ENCODE measurements at regions not wholly inside any gene's neighbourhood (a gene's known extent, or its start where the extent isn't known, plus 50 kb on each side); places are given as distances from the start of the nearest gene placed in this dataset.

DNA sequence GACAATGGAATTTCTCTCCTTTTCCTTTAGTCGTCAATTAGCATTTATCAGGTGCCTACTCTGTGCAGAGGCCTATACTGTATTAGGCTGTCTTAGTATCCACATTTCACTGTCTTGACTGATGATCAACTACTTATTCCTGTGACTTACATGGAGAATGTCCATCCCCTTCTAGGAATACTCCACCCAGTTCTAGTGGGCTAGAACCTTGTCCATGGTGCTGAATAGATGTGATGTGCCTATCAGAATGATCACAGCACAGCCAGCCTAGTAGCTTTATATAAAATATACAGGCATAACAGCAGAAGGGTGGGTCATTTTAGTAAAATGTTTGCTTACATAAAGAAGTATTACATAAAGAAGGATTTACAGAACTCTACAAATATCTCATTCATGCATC is 621.4 kb downstream of the PDCD6IP start:
- 90% methylated on average over 1 of the region's 1 CpG for WGBS
- Histone ChIP-seq H3K4me1 (ENCODE audit: insufficient read depth, low read length) (peaks cover 4% of the 10 kb centered on the region; the same call in 1 of the 2 replicates), H3K9ac (ENCODE audit: low read depth, low read length) (no peak overlapping the region), H3K9me3 (ENCODE audit: insufficient read depth, low read depth, low read length) (no peaks in the 10 kb centered on the region), H3K4me3 (ENCODE audit: low read length) (no peak overlapping the region), H3K36me3 (ENCODE audit: insufficient read depth, low read length) (no peaks in the 10 kb centered on the region), H3K27me3 (ENCODE audit: insufficient read depth, low read length) (no peaks in the 10 kb centered on the region), H3K27ac (ENCODE audit: low read depth, low read length) (no peak overlapping the region)

- H3K36me3 ChIP-seq (ENCODE audit: insufficient read depth, low read length) = no peaks in the 10 kb centered on the region
- no peaks in the 10 kb centered on the region for H3K27me3 ChIP-seq (ENCODE audit: insufficient read depth, low read length)
- H3K4me1 ChIP-seq (ENCODE audit: insufficient read depth, low read length) = peaks cover 4% of the 10 kb centered on the region; the same call in 1 of the 2 replicates
- no peak overlapping the region for H3K9ac ChIP-seq (ENCODE audit: low read depth, low read length)
- no peak overlapping the region for H3K27ac ChIP-seq (ENCODE audit: low read depth, low read length)
- no peak overlapping the region for H3K4me3 ChIP-seq (ENCODE audit: low read length)
- H3K9me3 ChIP-seq (ENCODE audit: insufficient read depth, low read depth, low read length) = no peaks in the 10 kb centered on the region
- WGBS = 93% methylated on average over 2 of the region's 2 CpGs
These were observed 623.3 kb downstream of the PDCD6IP start for GRCh38 chr3:34421762-34422161.

DNA sequence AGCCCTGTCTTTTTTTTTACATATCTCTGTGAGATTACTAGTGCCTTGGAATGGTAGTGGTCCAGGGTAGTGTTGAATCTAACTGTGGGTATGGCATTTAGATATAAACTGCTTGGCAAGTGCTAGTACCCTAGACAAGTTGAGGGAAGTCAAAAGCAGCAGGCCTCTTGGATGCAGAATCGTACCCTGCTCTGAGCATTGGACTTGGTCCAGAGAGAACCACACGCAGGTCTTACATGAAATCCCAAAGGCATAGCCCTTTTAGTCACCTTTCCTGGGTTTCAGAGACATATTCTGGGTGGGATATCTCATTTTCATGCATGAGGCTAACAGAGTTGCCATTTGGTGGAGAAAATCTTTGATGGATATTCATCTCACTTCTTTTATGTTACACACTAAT is 641.4 kb downstream of the PDCD6IP start:
- WGBS = 97% methylated on average over 2 of the region's 2 CpGs
- Histone ChIP-seq H3K27ac (ENCODE audit: low read depth, low read length) (no peak overlapping the region), H3K27me3 (ENCODE audit: insufficient read depth, low read length) (no peaks in the 10 kb centered on the region), H3K4me3 (ENCODE audit: low read length) (no peak overlapping the region), H3K36me3 (ENCODE audit: insufficient read depth, low read length) (no peaks in the 10 kb centered on the region), H3K9ac (ENCODE audit: low read depth, low read length) (no peak overlapping the region), H3K4me1 (ENCODE audit: insufficient read depth, low read length) (no peaks in the 10 kb centered on the region), H3K9me3 (ENCODE audit: insufficient read depth, low read depth, low read length) (peaks cover 13% of the 10 kb centered on the region)

GRCh38 chr3:34444137-34444536 is 645.7 kb downstream of the PDCD6IP start:
- Histone ChIP-seq H3K9ac (ENCODE audit: low read depth, low read length) (no peak overlapping the region), H3K4me3 (ENCODE audit: low read length) (no peak overlapping the region), H3K27ac (ENCODE audit: low read depth, low read length) (no peak overlapping the region), H3K36me3 (ENCODE audit: insufficient read depth, low read length) (no peaks in the 10 kb centered on the region), H3K9me3 (ENCODE audit: insufficient read depth, low read depth, low read length) (peaks cover 13% of the 10 kb centered on the region), H3K4me1 (ENCODE audit: insufficient read depth, low read length) (no peaks in the 10 kb centered on the region), H3K27me3 (ENCODE audit: insufficient read depth, low read length) (no peaks in the 10 kb centered on the region)

- Histone ChIP-seq H3K4me3 (ENCODE audit: low read length) (no peak overlapping the region), H3K9me3 (ENCODE audit: insufficient read depth, low read depth, low read length) (peaks cover 3% of the 10 kb centered on the region), H3K9ac (ENCODE audit: low read depth, low read length) (no peak overlapping the region)
These were observed 650.9 kb downstream of the PDCD6IP start for GRCh38 chr3:34449305-34449704.

DNA sequence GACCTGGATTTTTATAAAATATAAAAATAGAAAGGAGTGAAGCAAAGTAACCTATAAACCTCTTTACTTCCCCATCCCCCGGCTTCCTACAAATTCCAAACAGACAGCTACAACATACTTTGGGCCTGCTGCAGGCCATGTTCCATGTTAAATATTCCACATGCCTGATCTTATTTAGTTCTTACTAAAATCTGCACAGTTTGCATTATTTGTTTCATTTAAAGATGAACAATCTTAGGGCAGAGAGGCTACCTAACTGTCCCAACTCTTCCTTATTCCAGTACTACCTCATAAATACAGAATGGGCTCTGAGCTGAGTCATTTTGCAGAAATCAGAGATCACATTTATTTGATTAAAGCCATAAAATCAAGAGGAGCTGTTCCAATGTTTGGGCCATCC is 665.0 kb downstream of the PDCD6IP start:
- whole genome bisulfite sequencing = 94% methylated on average over 1 of the region's 1 CpG
- Histone ChIP-seq H3K9me3 (ENCODE audit: insufficient read depth, low read depth, low read length) (peaks cover 19% of the 10 kb centered on the region), H3K27ac (ENCODE audit: low read depth, low read length) (no peak overlapping the region), H3K27me3 (ENCODE audit: insufficient read depth, low read length) (no peaks in the 10 kb centered on the region), H3K9ac (ENCODE audit: low read depth, low read length) (no peak overlapping the region), H3K4me3 (ENCODE audit: low read length) (no peak overlapping the region), H3K4me1 (ENCODE audit: insufficient read depth, low read length) (no peaks in the 10 kb centered on the region), H3K36me3 (ENCODE audit: insufficient read depth, low read length) (no peaks in the 10 kb centered on the region; the same call in 1 of the 2 replicates)

More at GRCh38 chr3:34449305-34449704, 650.9 kb downstream of the PDCD6IP start:
- WGBS = 93% methylated on average over 3 of the region's 3 CpGs
- Histone ChIP-seq H3K27me3 (ENCODE audit: insufficient read depth, low read length) (no peaks in the 10 kb centered on the region), H3K4me1 (ENCODE audit: insufficient read depth, low read length) (no peaks in the 10 kb centered on the region), H3K36me3 (ENCODE audit: insufficient read depth, low read length) (no peaks in the 10 kb centered on the region), H3K27ac (ENCODE audit: low read depth, low read length) (no peak overlapping the region)

DNA sequence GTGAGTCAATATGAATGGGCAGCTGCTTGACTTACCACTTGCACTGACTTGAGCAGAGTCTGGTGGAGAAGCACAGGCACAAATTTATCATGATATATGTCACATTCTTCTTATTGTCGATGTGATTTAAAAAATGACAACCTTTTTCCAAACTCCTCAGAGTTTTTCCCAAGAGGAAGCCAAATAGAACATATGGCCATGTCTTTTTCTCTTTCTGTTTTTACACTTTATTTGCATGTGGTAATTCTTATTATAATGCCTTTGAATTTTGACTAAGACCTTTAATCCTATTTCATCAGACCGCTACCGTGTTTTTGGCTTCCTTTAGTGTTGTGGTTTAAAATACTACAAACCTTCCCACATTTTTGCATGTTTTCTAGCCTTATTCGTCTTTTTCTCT is 666.2 kb downstream of the PDCD6IP start:
- H3K4me1 ChIP-seq (ENCODE audit: insufficient read depth, low read length) = no peaks in the 10 kb centered on the region
- 99% methylated on average over 4 of the region's 4 CpGs for WGBS

DNA sequence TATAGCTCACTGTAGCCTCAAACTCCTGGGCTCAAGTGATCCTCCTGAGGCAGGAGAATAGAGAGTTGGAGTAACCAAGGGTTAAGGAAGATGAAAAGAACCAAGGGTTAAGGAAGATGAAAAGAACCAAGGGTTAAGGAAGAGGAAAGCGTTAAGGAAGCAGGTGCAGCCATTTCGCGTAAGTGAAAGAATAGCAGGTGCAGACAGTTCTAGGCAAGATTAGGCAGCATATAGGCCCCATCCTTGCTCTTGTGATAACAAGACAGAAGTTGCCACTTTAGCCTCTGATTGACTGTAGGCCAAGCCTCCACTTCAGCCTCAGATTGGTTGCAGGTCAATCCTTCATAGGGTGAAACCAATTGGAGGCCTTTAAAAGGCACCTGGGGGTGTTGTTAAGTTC is 677.4 kb downstream of the PDCD6IP start:
- Histone ChIP-seq H3K36me3 (ENCODE audit: insufficient read depth, low read length) (no peaks in the 10 kb centered on the region), H3K27ac (ENCODE audit: low read depth, low read length) (no peak overlapping the region), H3K4me3 (ENCODE audit: low read length) (no peak overlapping the region), H3K9ac (ENCODE audit: low read depth, low read length) (no peak overlapping the region), H3K4me1 (ENCODE audit: insufficient read depth, low read length) (no peaks in the 10 kb centered on the region), H3K9me3 (ENCODE audit: insufficient read depth, low read depth, low read length) (no peaks in the 10 kb centered on the region), H3K27me3 (ENCODE audit: insufficient read depth, low read length) (no peaks in the 10 kb centered on the region)
- WGBS = 96% methylated on average over 3 of the region's 3 CpGs

More for the DNA sequence above, 666.2 kb downstream of the PDCD6IP start:
- Histone ChIP-seq H3K9me3 (ENCODE audit: insufficient read depth, low read depth, low read length) (peaks cover 7% of the 10 kb centered on the region), H3K36me3 (ENCODE audit: insufficient read depth, low read length) (no peaks in the 10 kb centered on the region), H3K4me3 (ENCODE audit: low read length) (no peak overlapping the region), H3K27me3 (ENCODE audit: insufficient read depth, low read length) (no peaks in the 10 kb centered on the region), H3K9ac (ENCODE audit: low read depth, low read length) (no peak overlapping the region), H3K27ac (ENCODE audit: low read depth, low read length) (no peak overlapping the region)

- 75% methylated on average over 1 of the region's 1 CpG for WGBS
- Histone ChIP-seq H3K27me3 (ENCODE audit: insufficient read depth, low read length) (no peaks in the 10 kb centered on the region), H3K36me3 (ENCODE audit: insufficient read depth, low read length) (no peaks in the 10 kb centered on the region), H3K4me3 (ENCODE audit: low read length) (no peak overlapping the region), H3K9me3 (ENCODE audit: insufficient read depth, low read depth, low read length) (no peaks in the 10 kb centered on the region), H3K27ac (ENCODE audit: low read depth, low read length) (no peak overlapping the region), H3K9ac (ENCODE audit: low read depth, low read length) (no peak overlapping the region), H3K4me1 (ENCODE audit: insufficient read depth, low read length) (no peaks in the 10 kb centered on the region)
These were observed 685.0 kb downstream of the PDCD6IP start for GRCh38 chr3:34483311-34483887.

DNA sequence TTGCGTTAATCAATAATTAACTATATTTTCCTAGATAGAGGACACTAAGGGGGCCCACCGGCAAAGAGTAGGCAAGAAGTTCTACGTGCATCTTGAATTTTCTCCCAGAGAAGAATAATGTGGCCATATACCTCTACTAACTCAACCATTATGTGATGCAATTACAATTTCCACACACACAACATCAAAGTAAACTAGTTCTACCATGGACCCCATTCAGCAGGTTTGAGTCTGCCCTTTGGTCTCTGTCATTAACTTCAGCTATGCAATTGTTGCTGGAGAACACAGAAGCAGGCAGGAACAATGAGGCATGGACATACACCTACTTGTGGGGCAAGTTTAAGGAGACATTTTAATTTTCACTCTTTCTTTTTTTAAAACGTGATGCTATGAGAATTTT is 705.9 kb downstream of the PDCD6IP start:
- H3K9ac ChIP-seq (ENCODE audit: low read depth, low read length) = no peak overlapping the region
- H3K27me3 ChIP-seq (ENCODE audit: insufficient read depth, low read length) = no peaks in the 10 kb centered on the region
- H3K27ac ChIP-seq (ENCODE audit: low read depth, low read length) = no peak overlapping the region
- no peak overlapping the region for H3K4me3 ChIP-seq (ENCODE audit: low read length)
- WGBS = 97% methylated on average over 3 of the region's 4 CpGs
- no peaks in the 10 kb centered on the region for H3K9me3 ChIP-seq (ENCODE audit: insufficient read depth, low read depth, low read length)
- no peaks in the 10 kb centered on the region for H3K4me1 ChIP-seq (ENCODE audit: insufficient read depth, low read length)
- H3K36me3 ChIP-seq (ENCODE audit: insufficient read depth, low read length) = no peaks in the 10 kb centered on the region

DNA sequence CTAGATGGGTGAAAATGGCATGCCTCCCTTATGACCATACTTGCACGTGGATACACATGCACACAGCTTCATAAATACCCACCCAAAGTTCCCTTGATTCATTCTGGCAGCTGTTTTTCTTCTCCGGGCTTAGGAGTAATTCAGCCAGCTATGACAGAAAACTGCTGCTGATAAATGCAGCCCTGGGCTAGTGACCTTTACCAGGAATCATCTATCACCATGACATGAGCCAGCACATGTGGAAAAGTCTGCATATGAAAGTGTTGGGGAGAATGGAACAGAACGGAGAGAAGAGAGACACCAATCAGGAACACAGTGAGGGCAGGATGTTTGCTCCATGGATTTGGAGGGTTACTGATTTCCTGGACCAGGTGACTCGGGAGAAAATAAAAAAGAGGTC is 706.3 kb downstream of the PDCD6IP start:
- no peak overlapping the region for H3K27ac ChIP-seq (ENCODE audit: low read depth, low read length)
- H3K27me3 ChIP-seq (ENCODE audit: insufficient read depth, low read length) = no peaks in the 10 kb centered on the region
- 87% methylated on average over 4 of the region's 4 CpGs for WGBS
- no peaks in the 10 kb centered on the region for H3K4me1 ChIP-seq (ENCODE audit: insufficient read depth, low read length)
- no peak overlapping the region for H3K9ac ChIP-seq (ENCODE audit: low read depth, low read length)
- no peak overlapping the region for H3K4me3 ChIP-seq (ENCODE audit: low read length)
- H3K36me3 ChIP-seq (ENCODE audit: insufficient read depth, low read length) = no peaks in the 10 kb centered on the region
- no peaks in the 10 kb centered on the region for H3K9me3 ChIP-seq (ENCODE audit: insufficient read depth, low read depth, low read length)

DNA sequence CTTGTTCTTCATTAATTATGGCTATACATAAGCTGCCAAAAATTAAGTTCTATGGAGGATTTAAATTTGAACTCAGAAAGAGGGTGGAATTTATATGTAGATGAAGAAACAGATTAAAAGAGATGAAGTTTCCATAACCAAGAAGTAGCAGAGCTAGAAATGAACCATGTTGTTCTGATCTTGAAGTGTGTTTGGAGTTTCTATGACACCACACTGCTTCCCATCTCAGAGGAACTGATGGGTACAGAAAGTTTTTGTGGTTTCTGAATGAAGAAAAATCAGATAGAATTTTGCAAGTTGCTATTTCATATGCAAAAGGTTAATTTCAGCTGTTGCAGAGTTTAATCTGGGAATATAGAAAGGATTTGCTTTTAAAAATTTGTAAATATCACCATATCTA is 710.3 kb downstream of the PDCD6IP start:
- Histone ChIP-seq H3K36me3 (ENCODE audit: insufficient read depth, low read length) (no peaks in the 10 kb centered on the region), H3K4me1 (ENCODE audit: insufficient read depth, low read length) (no peaks in the 10 kb centered on the region), H3K9ac (ENCODE audit: low read depth, low read length) (no peak overlapping the region), H3K27ac (ENCODE audit: low read depth, low read length) (no peak overlapping the region), H3K27me3 (ENCODE audit: insufficient read depth, low read length) (no peaks in the 10 kb centered on the region), H3K9me3 (ENCODE audit: insufficient read depth, low read depth, low read length) (no peaks in the 10 kb centered on the region), H3K4me3 (ENCODE audit: low read length) (no peak overlapping the region)

All from HUES64 (cell line).